Heart left ventricle (tissue), 16 donors: ENCODE measurements at regions not wholly inside any gene's neighbourhood (a gene's known extent, or its start where the extent isn't known, plus 50 kb on each side); places are given as distances from the start of the nearest gene placed in this dataset.

Source experiments
- ATAC-seq, 4 donors: fragments of 200-7000 bp; cut with Tn5 transposase; one replicate each; pipeline ENCODE4 v1.9.1; 2020 to 2022; ENCODE audit warnings: moderate library complexity in 4 of 4, mild to moderate bottlenecking in 3 of 4, moderate number of reproducible peaks in 1 of 4
- DNase-seq, 5 donors: peaks; one replicate each; pipeline ENCODE4 v3.0.0-alpha.2; 2020
- H3K27ac ChIP-seq, 12 donors: fragments of 200-600 bp; sonication (generic) in 4 of 12; one replicate each; pipeline versions ENCODE4 v1.5.0 to v1.8.0; 2016 to 2022; ENCODE audit warnings: mild to moderate bottlenecking in 2 of 12
- H3K27me3 ChIP-seq, 9 donors: fragments of 200-600 bp; sonication (generic) in 2 of 9; one replicate each; pipeline versions ENCODE4 v1.5.1 to v1.8.0; 2016 to 2022; ENCODE audit warnings: mild to moderate bottlenecking in 3 of 9
- H3K36me3 ChIP-seq, 9 donors: fragments of 200-600 bp; sonication (generic) in 2 of 9; one replicate each; pipeline versions ENCODE4 v1.5.0 to v1.8.0; 2018 to 2022; ENCODE audit warnings: mild to moderate bottlenecking in 2 of 9
- H3K4me1 ChIP-seq, 12 donors: fragments of 200-600 bp; sonication (generic) in 4 of 12; one replicate each; pipeline versions ENCODE4 v1.5.0 to v1.8.0; 2016 to 2022; ENCODE audit warnings: mild to moderate bottlenecking in 3 of 12
- H3K4me3 ChIP-seq, 12 donors: fragments of 200-600 bp; sonication (generic) in 4 of 12; one replicate each; pipeline versions ENCODE4 v1.5.0 to v1.8.0; 2017 to 2022; ENCODE audit warnings: mild to moderate bottlenecking in 9 of 12, moderate library complexity in 4 of 12
- H3K9me3 ChIP-seq, 12 donors: fragments of 200-600 bp; sonication (generic) in 4 of 12; one replicate each; pipeline versions ENCODE4 v1.5.0 to v1.8.0; 2016 to 2022; ENCODE audit warnings: mild to moderate bottlenecking in 1 of 12
- POLR2A ChIP-seq, 2 donors: fragments of 450-650 bp; IDR thresholded peaks; one replicate each; pipeline ENCODE4 v1.6.1; 2017; ENCODE audit warnings: antibody characterized with exemption in 2 of 2, mild to moderate bottlenecking in 2 of 2, moderate library complexity in 2 of 2
- WGBS, 4 donors: extraction: QIAGEN DNeasy Blood & Tissue Kit in 2 of 4; methylation state at CpG; one replicate each; pipeline versions ENCODE4 v1.1.5 to v1.1.7; 2013 to 2018; 5-methylcytosine and 5-hydroxymethylcytosine counted together
- intact Hi-C, 10 donors: fragments of 100-400 bp; cut with DNase I; formaldehyde crosslinking; loops; one replicate each; pipeline versions ENCODE4 v1.11.1 to v1.14.2; 2022
- TF ChIP-seq, protein P1 (sequence below), 12 donors: fragments of 200-600 bp; sonication (generic) in 4 of 12; IDR thresholded peaks; one replicate each; pipeline versions ENCODE4 v1.5.0 to v1.8.0; 2018 to 2022; ENCODE audit warnings: antibody characterized with exemption in 12 of 12, mild to moderate bottlenecking in 5 of 12
- donor health status: ischemic (EF 13 %, LVEDD 7.1; RV severe dilation, severe dysfunction).
- donor health status: healthy with polysubstance abuse.
- donor health status: DM: no; HTN: yes; CAD: no.
- donor health status: DM: no; HTN: no; CAD: no.
- donor health status: ischemic (EF 25% LVEDD 6.9; RV normal size, moderate dysfunction).
- donor health status: ischemic (EF 25% LVEDD 5.7; RV mildly dilated, moderate dysfunction).
- donor health status: healthy.
- donor health status: DM: yes; HTN: yes; CAD: no.
- donor health status: ischemic (EF 35%, LVEDD 5.7; RV mildly dilated, moderate dysfunction).
- donor health status: nonischemic (EF 11% LVEDD 7.7; RV severe dilation, severe dysfunction).
- donor health status: DM: yes; HTN: yes; CAD: no.
- donor health status: PGD.
- donor health status: ischemic (EF 29% LVEDD 5.4; RV normal size, mild dysfunction).
- donor health status: nonischemic (EF 23%, LVEDD 6.1; RV moderate dilation, normal function).

DNA sequence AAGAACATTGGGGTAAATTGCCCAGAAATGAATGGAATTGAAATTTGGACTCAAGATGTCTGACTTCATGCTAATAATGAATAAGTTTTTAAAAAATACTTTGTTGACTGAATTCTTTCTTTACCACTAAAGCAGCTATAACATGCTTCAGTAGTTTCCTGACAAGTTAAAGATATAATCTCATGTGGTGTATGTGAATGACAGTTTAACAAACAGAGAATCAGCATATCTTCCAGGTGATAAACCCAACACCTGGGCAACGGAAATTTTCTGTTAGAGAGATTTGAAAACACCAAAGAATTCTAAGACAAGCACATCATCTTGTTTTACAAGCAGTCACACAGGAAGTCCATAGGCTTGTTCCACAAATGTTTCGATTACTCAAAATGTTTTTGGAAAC is 372.6 kb upstream of the VRK2 start:
- Histone ChIP-seq H3K36me3 (no peaks in the 10 kb centered on the region), H3K9me3 (no peaks in the 10 kb centered on the region), H3K27me3 (no peaks in the 10 kb centered on the region), H3K27ac (no peak overlapping the region), H3K4me3 (no peak overlapping the region), H3K4me1 (no peaks in the 10 kb centered on the region)
- DNase-seq (no peak), ATAC-seq (no peak)
- WGBS, 4 donors = 58 to 64% (median 60%) methylated on average over 2 of the region's 2 CpGs
- TF ChIP-seq, protein P1, sequence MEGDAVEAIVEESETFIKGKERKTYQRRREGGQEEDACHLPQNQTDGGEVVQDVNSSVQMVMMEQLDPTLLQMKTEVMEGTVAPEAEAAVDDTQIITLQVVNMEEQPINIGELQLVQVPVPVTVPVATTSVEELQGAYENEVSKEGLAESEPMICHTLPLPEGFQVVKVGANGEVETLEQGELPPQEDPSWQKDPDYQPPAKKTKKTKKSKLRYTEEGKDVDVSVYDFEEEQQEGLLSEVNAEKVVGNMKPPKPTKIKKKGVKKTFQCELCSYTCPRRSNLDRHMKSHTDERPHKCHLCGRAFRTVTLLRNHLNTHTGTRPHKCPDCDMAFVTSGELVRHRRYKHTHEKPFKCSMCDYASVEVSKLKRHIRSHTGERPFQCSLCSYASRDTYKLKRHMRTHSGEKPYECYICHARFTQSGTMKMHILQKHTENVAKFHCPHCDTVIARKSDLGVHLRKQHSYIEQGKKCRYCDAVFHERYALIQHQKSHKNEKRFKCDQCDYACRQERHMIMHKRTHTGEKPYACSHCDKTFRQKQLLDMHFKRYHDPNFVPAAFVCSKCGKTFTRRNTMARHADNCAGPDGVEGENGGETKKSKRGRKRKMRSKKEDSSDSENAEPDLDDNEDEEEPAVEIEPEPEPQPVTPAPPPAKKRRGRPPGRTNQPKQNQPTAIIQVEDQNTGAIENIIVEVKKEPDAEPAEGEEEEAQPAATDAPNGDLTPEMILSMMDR (IDR thresholded peaks at IDR 0.05) = no peak
- TF ChIP-seq POLR2A (IDR thresholded peaks at IDR 0.05) = no peak
- intact Hi-C loops = no loop called here

DNA sequence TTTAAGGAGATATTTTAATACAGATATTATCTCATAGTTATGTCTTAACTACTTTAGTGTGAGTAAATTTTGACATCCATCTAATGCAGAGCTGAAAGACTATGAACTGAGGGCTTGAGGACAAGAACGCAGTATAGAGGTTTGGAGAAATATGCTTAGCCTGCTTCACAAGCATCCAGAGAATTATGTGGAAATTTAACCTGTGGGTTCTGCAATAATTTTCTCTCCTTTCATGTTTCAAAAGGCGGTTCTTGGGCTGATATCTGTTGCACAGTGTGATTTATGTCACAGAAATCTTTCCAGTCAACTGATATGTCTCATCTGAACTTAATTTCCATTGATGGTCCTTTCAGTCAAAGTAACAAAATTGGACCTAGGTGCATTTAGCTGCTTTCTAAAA is 371.9 kb upstream of the VRK2 start:
- WGBS, 4 donors = 69 to 85% (median 74%) methylated on average over 2 of the region's 2 CpGs
- Histone ChIP-seq H3K9me3 (no peaks in the 10 kb centered on the region), H3K36me3 (no peaks in the 10 kb centered on the region), H3K4me1 (no peaks in the 10 kb centered on the region), H3K27ac (no peak overlapping the region), H3K27me3 (no peaks in the 10 kb centered on the region), H3K4me3 (no peak overlapping the region)
- no peak for ATAC-seq
- intact Hi-C loops = no loop called here
- DNase-seq = no peak
- no peak for TF ChIP-seq POLR2A (IDR thresholded peaks at IDR 0.05)
- TF ChIP-seq, protein P1 (IDR thresholded peaks at IDR 0.05) = no peak

DNA sequence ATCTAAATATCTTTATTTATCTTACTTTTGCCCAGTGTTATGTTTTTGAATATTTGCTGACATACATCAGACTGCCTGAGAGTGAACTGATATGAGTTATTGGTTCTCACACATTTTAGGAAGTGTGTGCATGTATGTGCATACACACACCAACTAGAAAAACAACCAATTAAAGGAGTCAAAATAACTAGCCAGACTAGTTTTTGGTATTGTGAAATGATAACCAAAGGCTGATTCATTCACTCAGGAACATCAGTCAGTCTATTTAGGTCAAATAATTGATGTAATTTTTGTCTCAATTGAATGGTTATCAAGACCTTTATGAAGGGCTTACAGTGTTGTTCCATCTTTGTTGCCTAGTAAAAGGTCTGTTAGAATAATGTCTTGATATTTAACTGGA is 369.3 kb upstream of the VRK2 start:
- Histone ChIP-seq H3K27ac (no peak overlapping the region), H3K27me3 (no peaks in the 10 kb centered on the region), H3K36me3 (no peaks in the 10 kb centered on the region), H3K9me3 (no peaks in the 10 kb centered on the region), H3K4me1 (no peaks in the 10 kb centered on the region), H3K4me3 (no peak overlapping the region)
- intact Hi-C loops = no loop called here
- no peak for DNase-seq
- ATAC-seq = no peak
- no peak for TF ChIP-seq POLR2A (IDR thresholded peaks at IDR 0.05)
- TF ChIP-seq, protein P1 (IDR thresholded peaks at IDR 0.05) = no peak

DNA sequence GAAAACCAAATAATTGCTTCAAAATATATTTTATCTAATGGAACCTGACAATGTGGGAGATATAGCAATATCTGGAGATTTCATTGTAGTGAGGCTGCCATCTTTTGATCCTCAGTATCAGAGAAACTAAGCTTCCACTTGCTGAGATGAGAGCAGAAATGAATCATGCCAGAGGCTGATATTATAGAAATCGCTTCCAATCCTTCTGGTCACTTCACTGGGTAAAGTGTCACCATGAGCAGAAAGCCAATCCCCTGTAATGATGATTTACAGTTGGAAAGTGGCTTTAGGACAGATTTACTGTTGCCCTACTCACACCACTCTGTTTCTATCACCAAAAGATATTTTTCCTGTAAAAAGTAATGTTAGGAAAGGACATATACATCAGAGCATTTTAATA is 365.0 kb upstream of the VRK2 start:
- Histone ChIP-seq H3K9me3 (peaks cover 0 to 2% (median 0%) of the 10 kb centered on the region in 12 donors), H3K36me3 (no peaks in the 10 kb centered on the region), H3K4me3 (no peak overlapping the region), H3K27ac (no peak overlapping the region), H3K4me1 (no peaks in the 10 kb centered on the region), H3K27me3 (no peaks in the 10 kb centered on the region)
- ATAC-seq = no peak
- intact Hi-C loops = no loop called here
- TF ChIP-seq POLR2A (IDR thresholded peaks at IDR 0.05) = no peak
- TF ChIP-seq, protein P1 (IDR thresholded peaks at IDR 0.05) = no peak
- no peak for DNase-seq
- 68 to 77% (median 72%) methylated on average over 1 of the region's 1 CpG for WGBS, 4 donors
